Adipocyte (in vitro differentiated cells): ENCODE measurements at regions not wholly inside any gene's neighbourhood (a gene's known extent, or its start where the extent isn't known, plus 50 kb on each side); places are given as distances from the start of the nearest gene placed in this dataset.
"Not testable (repeated sequence)": the region's sequence is repeated elsewhere in the genome, so short reads cannot be mapped to it uniquely, and the experiment has no call there.

Experiments used
- DNase-seq: peaks from one replicate; pipeline ENCODE4 v3.0.0-alpha.2; 2015; ENCODE audit warnings: low read depth
- H3K27me3 ChIP-seq: replicated peaks from 2 replicates; pipeline ENCODE4 v1.7.0; 2013; ENCODE audit warnings: mild to moderate bottlenecking, low read length, moderate library complexity; ENCODE audit not compliant: control insufficient read depth, insufficient read depth
- H3K36me3 ChIP-seq: 2 replicates; pipeline ENCODE4 v1.7.0; 2013; ENCODE audit warnings: low read length, mild to moderate bottlenecking, moderate library complexity; ENCODE audit not compliant: control insufficient read depth, insufficient read depth, severe bottlenecking
- H3K4me1 ChIP-seq: 2 replicates; pipeline ENCODE4 v1.7.0; 2013; ENCODE audit warnings: mild to moderate bottlenecking, low read length, moderate library complexity; ENCODE audit not compliant: control insufficient read depth, insufficient read depth
- H3K4me3 ChIP-seq: 2 replicates; pipeline ENCODE4 v1.7.0; 2013; ENCODE audit warnings: mild to moderate bottlenecking, low read length, moderate library complexity
- H3K9ac ChIP-seq: 2 replicates; pipeline ENCODE4 v1.7.0; 2013; ENCODE audit warnings: mild to moderate bottlenecking, low read length, moderate library complexity
- H3K9me3 ChIP-seq: 2 replicates; pipeline ENCODE4 v1.7.0; 2013; ENCODE audit warnings: mild to moderate bottlenecking, low read length, moderate library complexity; ENCODE audit not compliant: control insufficient read depth

- Histone ChIP-seq H3K36me3 (no peaks in the 10 kb centered on the region), H3K9ac (no peak overlapping the region), H3K27me3 (no peaks in the 10 kb centered on the region), H3K9me3 (no peaks in the 10 kb centered on the region), H3K4me3 (no peak overlapping the region), H3K4me1 (peaks cover 2% of the 10 kb centered on the region)
- DNase-seq: no peak
Observed at GRCh38 chrX:138858951-138859350, 147.4 kb upstream of the FGF13 start.

- Histone ChIP-seq H3K4me3 (no peak overlapping the region), H3K9ac (no peak overlapping the region), H3K36me3 (no peaks in the 10 kb centered on the region), H3K9me3 (no peaks in the 10 kb centered on the region), H3K27me3 (no peaks in the 10 kb centered on the region), H3K4me1 (peaks cover 2% of the 10 kb centered on the region)
- no peak for DNase-seq
Observed at GRCh38 chrX:138858438-138858837, 146.9 kb upstream of the FGF13 start.

- H3K4me1 ChIP-seq: peaks cover 2% of the 10 kb centered on the region
- no peaks in the 10 kb centered on the region for H3K27me3 ChIP-seq
- H3K36me3 ChIP-seq: no peaks in the 10 kb centered on the region
- no peak overlapping the region for H3K9ac ChIP-seq
- no peaks in the 10 kb centered on the region for H3K9me3 ChIP-seq
- no peak overlapping the region for H3K4me3 ChIP-seq
- no peak for DNase-seq
Observed at GRCh38 chrX:138856881-138857604, 145.5 kb upstream of the FGF13 start.

GRCh38 chrX:138853936-138854335, 142.4 kb upstream of the FGF13 start:
- H3K36me3 ChIP-seq: no peaks in the 10 kb centered on the region
- H3K4me3 ChIP-seq: no peak overlapping the region
- no peak for DNase-seq
- H3K9ac ChIP-seq: no peak overlapping the region
- no peaks in the 10 kb centered on the region for H3K9me3 ChIP-seq
- no peaks in the 10 kb centered on the region for H3K27me3 ChIP-seq
- peaks cover under 1% of the 10 kb centered on the region for H3K4me1 ChIP-seq

GRCh38 chrX:138849521-138849920, 138.0 kb upstream of the FGF13 start:
- H3K36me3 ChIP-seq: no peaks in the 10 kb centered on the region
- no peaks in the 10 kb centered on the region for H3K9me3 ChIP-seq
- DNase-seq: no peak
- H3K27me3 ChIP-seq: no peaks in the 10 kb centered on the region
- H3K9ac ChIP-seq: no peak overlapping the region
- no peak overlapping the region for H3K4me3 ChIP-seq
- H3K4me1 ChIP-seq: no peaks in the 10 kb centered on the region

- H3K27me3 ChIP-seq: no peaks in the 10 kb centered on the region
- DNase-seq: no peak
- no peaks in the 10 kb centered on the region for H3K9me3 ChIP-seq
- no peak overlapping the region for H3K9ac ChIP-seq
- no peak overlapping the region for H3K4me3 ChIP-seq
- peaks cover 9% of the 10 kb centered on the region for H3K4me1 ChIP-seq
- no peaks in the 10 kb centered on the region for H3K36me3 ChIP-seq
Observed at GRCh38 chrX:138847930-138848329, 136.4 kb upstream of the FGF13 start.

- DNase-seq: no peak
- no peak overlapping the region for H3K4me3 ChIP-seq
Observed at GRCh38 chrX:138845786-138846185, 134.3 kb upstream of the FGF13 start.

GRCh38 chrX:138807400-138807799, 95.9 kb upstream of the FGF13 start:
- H3K27me3 ChIP-seq, H3K36me3 ChIP-seq, H3K4me1 ChIP-seq, H3K4me3 ChIP-seq, H3K9me3 ChIP-seq, DNase-seq, H3K9ac ChIP-seq: not testable (repeated sequence)

More at GRCh38 chrX:138845786-138846185, 134.3 kb upstream of the FGF13 start:
- Histone ChIP-seq H3K4me1 (peaks cover 9% of the 10 kb centered on the region), H3K36me3 (no peaks in the 10 kb centered on the region), H3K9me3 (no peaks in the 10 kb centered on the region), H3K27me3 (no peaks in the 10 kb centered on the region), H3K9ac (no peak overlapping the region)

- Histone ChIP-seq H3K9ac (no peak overlapping the region), H3K4me3 (no peak overlapping the region), H3K27me3 (no peaks in the 10 kb centered on the region), H3K36me3 (no peaks in the 10 kb centered on the region), H3K4me1 (no peaks in the 10 kb centered on the region), H3K9me3 (peaks cover 11% of the 10 kb centered on the region)
- DNase-seq: no peak
Observed at GRCh38 chrX:138794246-138794645, 82.7 kb upstream of the FGF13 start.

- Histone ChIP-seq H3K27me3 (no peaks in the 10 kb centered on the region), H3K9me3 (no peaks in the 10 kb centered on the region), H3K9ac (no peak overlapping the region), H3K36me3 (no peaks in the 10 kb centered on the region), H3K4me1 (no peaks in the 10 kb centered on the region), H3K4me3 (no peak overlapping the region)
- no peak for DNase-seq
Observed at GRCh38 chrX:138791551-138791950, 80.0 kb upstream of the FGF13 start.

- Histone ChIP-seq H3K9ac (no peak overlapping the region), H3K9me3 (peaks cover 4% of the 10 kb centered on the region), H3K4me1 (no peaks in the 10 kb centered on the region), H3K36me3 (no peaks in the 10 kb centered on the region), H3K4me3 (no peak overlapping the region), H3K27me3 (peaks cover 3% of the 10 kb centered on the region)
- no peak for DNase-seq
Observed at GRCh38 chrX:138788771-138789170, 77.3 kb upstream of the FGF13 start.

GRCh38 chrX:138778576-138778909, 67.0 kb upstream of the FGF13 start:
- not testable (repeated sequence) for H3K27me3 ChIP-seq, H3K4me1 ChIP-seq, H3K36me3 ChIP-seq, H3K9me3 ChIP-seq, H3K4me3 ChIP-seq, DNase-seq, H3K9ac ChIP-seq
